ENCODE measurements at regions not wholly inside any gene's neighbourhood (a gene's known extent, or its start where the extent isn't known, plus 50 kb on each side); places are given as distances from the start of the nearest gene placed in this dataset.

DNA sequence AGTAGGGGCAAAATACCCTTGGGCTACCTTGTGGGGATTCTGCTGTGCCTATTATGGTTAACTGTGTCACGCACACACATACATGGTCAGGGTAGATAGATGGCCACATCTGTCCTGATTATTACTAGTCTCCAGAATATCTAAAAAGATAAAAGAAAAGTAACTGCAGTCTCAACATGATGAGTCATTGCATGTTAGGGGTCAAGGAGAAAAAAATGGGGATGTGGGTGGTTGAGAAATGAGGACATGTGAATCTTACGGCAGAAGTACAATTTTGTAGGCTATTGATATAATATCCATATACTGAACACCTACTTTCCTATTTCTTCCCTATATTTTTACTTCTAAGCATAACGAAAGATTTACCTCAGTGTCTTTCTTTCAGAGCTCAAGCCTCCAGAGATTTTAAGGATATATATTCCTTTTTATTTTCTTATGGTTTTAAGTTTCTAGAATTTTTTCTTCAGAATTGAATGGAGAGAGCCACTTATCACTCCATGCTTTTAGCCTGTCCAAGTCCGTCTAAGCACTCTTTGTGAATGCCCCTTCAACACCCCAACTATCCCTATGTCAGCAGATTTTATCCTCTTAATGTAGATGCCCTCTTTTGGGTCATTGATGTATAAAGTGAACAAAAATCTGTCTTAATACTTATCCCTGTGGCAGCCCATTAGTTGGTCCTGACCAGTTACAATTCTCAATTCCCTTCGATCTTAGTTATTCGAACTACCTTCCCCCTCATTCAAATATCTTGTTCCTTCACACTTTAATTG lies 642.2 kb downstream of the IQCM start:
- no peak for DNase-seq
- no peaks in the 10 kb centered on the region for H3K4me1 ChIP-seq
- H3K36me3 ChIP-seq, result no peaks in the 10 kb centered on the region
- no peak overlapping the region for H3K27ac ChIP-seq
- no peaks in the 10 kb centered on the region for H3K27me3 ChIP-seq (ENCODE audit: low read depth)
- TF ChIP-seq, protein P1, sequence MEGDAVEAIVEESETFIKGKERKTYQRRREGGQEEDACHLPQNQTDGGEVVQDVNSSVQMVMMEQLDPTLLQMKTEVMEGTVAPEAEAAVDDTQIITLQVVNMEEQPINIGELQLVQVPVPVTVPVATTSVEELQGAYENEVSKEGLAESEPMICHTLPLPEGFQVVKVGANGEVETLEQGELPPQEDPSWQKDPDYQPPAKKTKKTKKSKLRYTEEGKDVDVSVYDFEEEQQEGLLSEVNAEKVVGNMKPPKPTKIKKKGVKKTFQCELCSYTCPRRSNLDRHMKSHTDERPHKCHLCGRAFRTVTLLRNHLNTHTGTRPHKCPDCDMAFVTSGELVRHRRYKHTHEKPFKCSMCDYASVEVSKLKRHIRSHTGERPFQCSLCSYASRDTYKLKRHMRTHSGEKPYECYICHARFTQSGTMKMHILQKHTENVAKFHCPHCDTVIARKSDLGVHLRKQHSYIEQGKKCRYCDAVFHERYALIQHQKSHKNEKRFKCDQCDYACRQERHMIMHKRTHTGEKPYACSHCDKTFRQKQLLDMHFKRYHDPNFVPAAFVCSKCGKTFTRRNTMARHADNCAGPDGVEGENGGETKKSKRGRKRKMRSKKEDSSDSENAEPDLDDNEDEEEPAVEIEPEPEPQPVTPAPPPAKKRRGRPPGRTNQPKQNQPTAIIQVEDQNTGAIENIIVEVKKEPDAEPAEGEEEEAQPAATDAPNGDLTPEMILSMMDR (IDR thresholded peaks at IDR 0.05), result no peak
- no peak overlapping the region for H3K4me3 ChIP-seq
- no peaks in the 10 kb centered on the region for H3K9me3 ChIP-seq
- intact Hi-C loops (cut with DNase I), result no loop called here
- no peak for ATAC-seq

DNA sequence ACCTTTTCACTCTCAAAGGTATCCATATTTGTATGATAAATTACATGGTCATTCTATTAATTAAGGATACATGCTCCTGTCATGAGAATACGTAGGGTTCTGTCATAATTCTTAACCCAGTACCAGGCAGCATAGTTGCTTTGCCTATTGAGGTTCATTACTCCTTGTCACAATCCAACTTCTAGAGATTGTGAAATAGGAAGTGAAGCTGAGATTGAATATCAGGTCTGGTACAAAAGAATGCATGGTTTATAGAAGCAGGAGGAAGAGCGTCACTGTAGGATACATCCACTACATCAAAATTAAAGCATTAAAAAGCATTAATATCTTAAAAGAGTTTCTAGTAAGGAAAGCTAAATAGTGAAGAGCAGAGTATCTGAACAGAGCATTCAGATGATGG lies 647.0 kb downstream of the IQCM start:
- no peaks in the 10 kb centered on the region for H3K27me3 ChIP-seq (ENCODE audit: low read depth)
- TF ChIP-seq, protein P1 (IDR thresholded peaks at IDR 0.05), result no peak
- no peaks in the 10 kb centered on the region for H3K4me1 ChIP-seq
- no peaks in the 10 kb centered on the region for H3K9me3 ChIP-seq
- H3K4me3 ChIP-seq, result no peak overlapping the region
- DNase-seq, result no peak
- no peaks in the 10 kb centered on the region for H3K36me3 ChIP-seq
- ATAC-seq, result no peak
- intact Hi-C loops (cut with DNase I), result no loop called here
- H3K27ac ChIP-seq, result no peak overlapping the region

DNA sequence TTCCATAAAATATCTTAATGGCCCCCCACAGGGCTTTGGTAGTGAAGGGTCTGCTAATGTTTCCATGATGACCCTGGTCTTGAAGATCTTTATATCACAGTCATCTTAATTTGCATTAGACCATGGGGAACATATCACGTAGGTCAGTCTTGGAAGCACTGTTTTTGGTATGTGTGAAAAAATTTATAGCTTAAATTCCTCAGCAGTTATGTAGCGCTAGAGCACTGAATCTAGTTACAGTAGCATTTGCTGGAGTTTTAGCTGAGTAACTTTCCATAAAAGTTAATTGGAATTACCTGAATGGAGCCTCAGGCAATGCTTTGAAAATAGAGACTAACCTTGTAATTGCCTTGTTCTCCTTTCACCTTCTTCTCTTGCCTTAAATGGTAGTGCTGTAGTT lies 648.8 kb downstream of the IQCM start:
- ATAC-seq (no peak), DNase-seq (no peak)
- Histone ChIP-seq H3K4me3 (no peak overlapping the region), H3K27ac (no peak overlapping the region), H3K27me3 (ENCODE audit: low read depth) (no peaks in the 10 kb centered on the region), H3K36me3 (no peaks in the 10 kb centered on the region), H3K9me3 (no peaks in the 10 kb centered on the region), H3K4me1 (no peaks in the 10 kb centered on the region)
- intact Hi-C loops (cut with DNase I), result no loop called here
- TF ChIP-seq, protein P1 (IDR thresholded peaks at IDR 0.05), result no peak

DNA sequence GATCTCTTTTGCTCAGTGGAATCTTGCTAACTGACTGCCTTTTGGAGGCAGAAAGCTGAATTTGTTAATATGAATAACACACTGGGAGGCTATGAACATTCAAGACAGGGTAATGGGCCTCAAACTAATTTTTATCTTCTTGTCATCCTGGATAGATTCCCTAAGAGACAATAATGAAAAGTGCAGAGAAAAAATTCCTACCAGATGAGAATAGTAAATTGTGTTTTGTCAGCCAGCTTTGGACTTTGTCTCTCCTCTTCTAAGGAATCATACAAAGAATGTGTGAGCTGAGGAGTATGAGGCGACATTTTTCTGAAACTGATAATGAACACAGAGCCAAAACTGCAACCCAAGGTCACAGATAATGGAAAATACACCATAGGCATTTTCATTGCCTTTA lies 649.3 kb downstream of the IQCM start:
- H3K4me1 ChIP-seq, result no peaks in the 10 kb centered on the region
- ATAC-seq (no peak), DNase-seq (no peak)
- intact Hi-C loops (cut with DNase I), result no loop called here
- no peak overlapping the region for H3K27ac ChIP-seq
- H3K36me3 ChIP-seq, result no peaks in the 10 kb centered on the region
- H3K4me3 ChIP-seq, result no peak overlapping the region
- TF ChIP-seq, protein P1 (IDR thresholded peaks at IDR 0.05), result no peak
- H3K27me3 ChIP-seq (ENCODE audit: low read depth), result no peaks in the 10 kb centered on the region
- no peaks in the 10 kb centered on the region for H3K9me3 ChIP-seq

DNA sequence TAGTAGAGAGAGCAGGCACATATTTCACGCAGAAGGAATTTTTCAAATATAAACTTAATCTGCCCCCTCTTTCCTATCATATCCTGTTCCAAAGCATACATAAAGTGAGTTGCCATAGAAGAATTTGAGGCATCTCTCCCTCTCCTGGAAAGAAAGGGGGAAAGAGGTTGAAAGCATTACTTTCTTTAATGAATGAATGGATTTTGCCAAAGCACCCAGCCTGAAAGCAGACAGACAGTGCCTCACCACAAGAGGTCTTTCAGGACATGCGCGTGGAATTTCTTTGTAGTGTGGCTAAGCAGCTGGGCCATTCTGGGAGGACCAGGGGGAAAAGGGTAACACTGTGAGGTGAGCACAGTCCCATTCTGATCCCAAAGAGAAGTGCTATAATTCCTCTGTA lies 651.4 kb downstream of the IQCM start:
- H3K9me3 ChIP-seq, result no peaks in the 10 kb centered on the region
- H3K27me3 ChIP-seq (ENCODE audit: low read depth), result no peaks in the 10 kb centered on the region
- no peak overlapping the region for H3K4me3 ChIP-seq
- H3K27ac ChIP-seq, result no peak overlapping the region
- no peaks in the 10 kb centered on the region for H3K36me3 ChIP-seq
- TF ChIP-seq, protein P1 (IDR thresholded peaks at IDR 0.05), result no peak
- intact Hi-C loops (cut with DNase I), result no loop called here
- no peak for ATAC-seq
- DNase-seq, result no peak
- no peaks in the 10 kb centered on the region for H3K4me1 ChIP-seq
